OCI-LY3 (cell line): ENCODE measurements at regions not wholly inside any gene's neighbourhood (a gene's known extent, or its start where the extent isn't known, plus 50 kb on each side); places are given as distances from the start of the nearest gene placed in this dataset.

Experiments used
- H2AFZ ChIP-seq: fragments of 200-600, 300-600 bp; shearing (Covaris generic); 2 replicates; pipeline ENCODE4 v1.6.0; 2014; ENCODE audit warnings: antibody characterized with exemption, low read depth, low read length
- H3K27ac ChIP-seq: fragments of 200-600, 300-600 bp; sonication (generic); 2 replicates; pipeline ENCODE4 v1.5.1; 2014; ENCODE audit warnings: mild to moderate bottlenecking, low read length, moderate library complexity, mixed read lengths
- H3K27me3 ChIP-seq: fragments of 200-600, 300-600 bp; sonication (generic); 2 replicates; pipeline ENCODE4 v1.6.1; 2014; ENCODE audit warnings: low read depth, low read length, mixed read lengths
- H3K36me3 ChIP-seq: fragments of 200-600, 300-600 bp; sonication (generic); replicated peaks from 2 replicates; pipeline ENCODE3; 2014; ENCODE audit warnings: low read depth, low read length, mixed read lengths
- H3K4me1 ChIP-seq: fragments of 300-600, 200-600 bp; sonication (generic); 2 replicates; pipeline ENCODE4 v1.6.1; 2014; ENCODE audit warnings: low read length, mixed read lengths
- H3K4me2 ChIP-seq: fragments of 200-600, 300-600 bp; sonication (generic); 2 replicates; pipeline ENCODE4 v1.6.1; 2014; ENCODE audit warnings: low read length, mixed read lengths
- H3K4me3 ChIP-seq: fragments of 300-600, 200-600 bp; sonication (generic); 2 replicates; pipeline ENCODE4 v1.5.1; 2014; ENCODE audit warnings: antibody characterized with exemption, mild to moderate bottlenecking, low read length, moderate library complexity
- H3K79me2 ChIP-seq: fragments of 300-600, 200-600 bp; shearing (Covaris generic); 2 replicates; pipeline ENCODE4 v1.6.1; 2014; ENCODE audit warnings: mild to moderate bottlenecking, low read length, mixed read lengths
- H3K9ac ChIP-seq: fragments of 300-600, 200-600 bp; shearing (Covaris generic); 2 replicates; pipeline ENCODE4 v1.6.0; 2014; ENCODE audit warnings: mild to moderate bottlenecking, low read length, moderate library complexity
- H3K9me3 ChIP-seq: fragments of 200-600, 300-600 bp; shearing (Covaris generic); 2 replicates; pipeline ENCODE4 v1.6.1; 2014; ENCODE audit warnings: low read length, mixed read lengths; ENCODE audit not compliant: insufficient read depth
- H4K20me1 ChIP-seq: fragments of 200-600, 300-600 bp; sonication (generic); 2 replicates; pipeline ENCODE4 v1.6.1; 2016; ENCODE audit warnings: low read length, mixed read lengths; ENCODE audit not compliant: insufficient read depth
- CTCF ChIP-seq: fragments of 200-600, 300-600 bp; sonication (generic); IDR thresholded peaks from 2 replicates; pipeline ENCODE4 v1.5.1; 2014; ENCODE audit warnings: antibody characterized with exemption, low read length, low read depth
- EZH2phosphoT487 ChIP-seq: fragments of 200-600 bp; shearing (Covaris generic); IDR thresholded peaks from 2 replicates; pipeline ENCODE4 v1.6.1; 2018; ENCODE audit warnings: antibody characterized with exemption, mixed run types, low read depth

GRCh38 chr1:185490924-185491323 is 173.9 kb upstream of the IVNS1ABP start:
- H3K36me3 ChIP-seq: no peaks in the 10 kb centered on the region
- no peaks in the 10 kb centered on the region for H4K20me1 ChIP-seq
- H3K27ac ChIP-seq: no peak overlapping the region
- no peaks in the 10 kb centered on the region for H3K9me3 ChIP-seq
- TF ChIP-seq CTCF (no peak), EZH2phosphoT487 (no peak)
- no peak overlapping the region for H2AFZ ChIP-seq
- H3K9ac ChIP-seq: no peak overlapping the region
- H3K4me3 ChIP-seq: no peak overlapping the region
- no peaks in the 10 kb centered on the region for H3K27me3 ChIP-seq
- H3K79me2 ChIP-seq: no peaks in the 10 kb centered on the region
- peaks cover 2% of the 10 kb centered on the region for H3K4me1 ChIP-seq
- no peak overlapping the region for H3K4me2 ChIP-seq

GRCh38 chr1:185489406-185489805 is 172.4 kb upstream of the IVNS1ABP start:
- Histone ChIP-seq H3K4me2 (no peak overlapping the region), H2AFZ (no peak overlapping the region), H3K9ac (no peak overlapping the region), H3K4me1 (no peaks in the 10 kb centered on the region), H4K20me1 (no peaks in the 10 kb centered on the region), H3K27me3 (no peaks in the 10 kb centered on the region), H3K79me2 (no peaks in the 10 kb centered on the region), H3K36me3 (no peaks in the 10 kb centered on the region), H3K4me3 (no peak overlapping the region), H3K27ac (no peak overlapping the region), H3K9me3 (no peaks in the 10 kb centered on the region)
- TF ChIP-seq CTCF (no peak), EZH2phosphoT487 (no peak)

GRCh38 chr1:185488808-185489207 is 171.8 kb upstream of the IVNS1ABP start:
- H3K36me3 ChIP-seq: no peaks in the 10 kb centered on the region
- H3K4me3 ChIP-seq: no peak overlapping the region
- H2AFZ ChIP-seq: no peak overlapping the region
- H3K9me3 ChIP-seq: no peaks in the 10 kb centered on the region
- H3K27me3 ChIP-seq: no peaks in the 10 kb centered on the region
- H4K20me1 ChIP-seq: no peaks in the 10 kb centered on the region
- H3K4me1 ChIP-seq: no peaks in the 10 kb centered on the region
- H3K27ac ChIP-seq: no peak overlapping the region
- TF ChIP-seq EZH2phosphoT487 (no peak), CTCF (no peak)
- H3K9ac ChIP-seq: no peak overlapping the region
- H3K4me2 ChIP-seq: no peak overlapping the region
- H3K79me2 ChIP-seq: no peaks in the 10 kb centered on the region

- Histone ChIP-seq H3K36me3 (no peaks in the 10 kb centered on the region), H3K9me3 (no peaks in the 10 kb centered on the region), H3K27me3 (no peaks in the 10 kb centered on the region), H4K20me1 (no peaks in the 10 kb centered on the region), H3K4me1 (no peaks in the 10 kb centered on the region), H3K9ac (no peak overlapping the region), H3K4me2 (no peak overlapping the region), H3K27ac (no peak overlapping the region), H3K4me3 (no peak overlapping the region), H3K79me2 (no peaks in the 10 kb centered on the region), H2AFZ (no peak overlapping the region)
- TF ChIP-seq EZH2phosphoT487: no peak
Observed at GRCh38 chr1:185487936-185488335, 170.9 kb upstream of the IVNS1ABP start.

- Histone ChIP-seq H4K20me1 (no peaks in the 10 kb centered on the region), H3K4me2 (no peak overlapping the region), H3K27ac (no peak overlapping the region), H3K36me3 (no peaks in the 10 kb centered on the region), H3K9me3 (no peaks in the 10 kb centered on the region), H3K4me3 (no peak overlapping the region), H2AFZ (no peak overlapping the region), H3K79me2 (no peaks in the 10 kb centered on the region), H3K27me3 (no peaks in the 10 kb centered on the region), H3K9ac (no peak overlapping the region), H3K4me1 (no peaks in the 10 kb centered on the region)
- TF ChIP-seq CTCF: no peak
- no peak for TF ChIP-seq EZH2phosphoT487
Observed at GRCh38 chr1:185487026-185487425, 170.0 kb upstream of the IVNS1ABP start.
